H4 (cell line): ENCODE measurements at regions not wholly inside any gene's neighbourhood (a gene's known extent, or its start where the extent isn't known, plus 50 kb on each side); places are given as distances from the start of the nearest gene placed in this dataset.
A peak's percentile ranks its signal among the peaks of the same experiment; 100 is the strongest.
"Not testable (repeated sequence)": the region's sequence is repeated elsewhere in the genome, so short reads cannot be mapped to it uniquely, and the experiment has no call there.

Experiments
- DNase-seq: peaks from one replicate; pipeline ENCODE4 v3.0.0-alpha.2; 2015; ENCODE audit warnings: low spot score

GRCh38 chr9:82445556-82445955 is 457.0 kb downstream of the SPATA31D1 start:
- DNase-seq: no peak

- DNase-seq: no peak
These were observed 458.8 kb downstream of the SPATA31D1 start for GRCh38 chr9:82447343-82447742.

GRCh38 chr9:82449986-82450385 is 461.4 kb downstream of the SPATA31D1 start:
- DNase-seq: no peak

GRCh38 chr9:82454509-82455190 is 466.1 kb downstream of the SPATA31D1 start:
- no peak for DNase-seq

- DNase-seq: no peak
These were observed 468.1 kb downstream of the SPATA31D1 start for GRCh38 chr9:82456642-82457041.

GRCh38 chr9:82457298-82457697 is 468.7 kb downstream of the SPATA31D1 start:
- no peak for DNase-seq

- DNase-seq: no peak
These were observed 469.3 kb downstream of the SPATA31D1 start for GRCh38 chr9:82457891-82458290.

- no peak for DNase-seq
These were observed 469.7 kb downstream of the SPATA31D1 start for GRCh38 chr9:82458296-82458695.

GRCh38 chr9:82466616-82467260 is 478.2 kb downstream of the SPATA31D1 start:
- DNase-seq: peak; percentile 4

- no peak for DNase-seq
These were observed 478.9 kb downstream of the SPATA31D1 start for GRCh38 chr9:82467436-82467835.

- DNase-seq: no peak
These were observed 485.7 kb downstream of the SPATA31D1 start for GRCh38 chr9:82474235-82474634.

GRCh38 chr9:82475584-82476301 is 487.2 kb downstream of the SPATA31D1 start:
- DNase-seq: no peak

GRCh38 chr9:82480921-82481320 is 492.3 kb downstream of the SPATA31D1 start:
- DNase-seq: no peak

- no peak for DNase-seq
These were observed 499.4 kb downstream of the SPATA31D1 start for GRCh38 chr9:82487935-82488312.

- DNase-seq: peak; percentile 90
These were observed 500.0 kb downstream of the SPATA31D1 start for GRCh38 chr9:82488313-82489200.

- DNase-seq: no peak
These were observed 500.7 kb downstream of the SPATA31D1 start for GRCh38 chr9:82489201-82489821.

GRCh38 chr9:82490019-82490499 is 501.5 kb downstream of the SPATA31D1 start:
- DNase-seq: peak; percentile 31

GRCh38 chr9:82490821-82491220 is 502.2 kb downstream of the SPATA31D1 start:
- DNase-seq: not testable (repeated sequence)

- no peak for DNase-seq
These were observed 503.0 kb downstream of the SPATA31D1 start for GRCh38 chr9:82491604-82492003.

- no peak for DNase-seq
These were observed 503.7 kb downstream of the SPATA31D1 start for GRCh38 chr9:82492274-82492673.
